NT2/D1 (cell line): ENCODE measurements at regions not wholly inside any gene's neighbourhood (a gene's known extent, or its start where the extent isn't known, plus 50 kb on each side); places are given as distances from the start of the nearest gene placed in this dataset.

Experiments used
- SUZ12 ChIP-seq: IDR thresholded peaks from 2 replicates; pipeline ENCODE4 v1.6.1; 2011; ENCODE audit not compliant: insufficient read length, insufficient read depth; ENCODE audit errors: extremely low read depth
- ZNF274 ChIP-seq: IDR thresholded peaks from 2 replicates; pipeline ENCODE4 v1.6.1; 2011; ENCODE audit warnings: mild to moderate bottlenecking, low read depth, low read length

DNA sequence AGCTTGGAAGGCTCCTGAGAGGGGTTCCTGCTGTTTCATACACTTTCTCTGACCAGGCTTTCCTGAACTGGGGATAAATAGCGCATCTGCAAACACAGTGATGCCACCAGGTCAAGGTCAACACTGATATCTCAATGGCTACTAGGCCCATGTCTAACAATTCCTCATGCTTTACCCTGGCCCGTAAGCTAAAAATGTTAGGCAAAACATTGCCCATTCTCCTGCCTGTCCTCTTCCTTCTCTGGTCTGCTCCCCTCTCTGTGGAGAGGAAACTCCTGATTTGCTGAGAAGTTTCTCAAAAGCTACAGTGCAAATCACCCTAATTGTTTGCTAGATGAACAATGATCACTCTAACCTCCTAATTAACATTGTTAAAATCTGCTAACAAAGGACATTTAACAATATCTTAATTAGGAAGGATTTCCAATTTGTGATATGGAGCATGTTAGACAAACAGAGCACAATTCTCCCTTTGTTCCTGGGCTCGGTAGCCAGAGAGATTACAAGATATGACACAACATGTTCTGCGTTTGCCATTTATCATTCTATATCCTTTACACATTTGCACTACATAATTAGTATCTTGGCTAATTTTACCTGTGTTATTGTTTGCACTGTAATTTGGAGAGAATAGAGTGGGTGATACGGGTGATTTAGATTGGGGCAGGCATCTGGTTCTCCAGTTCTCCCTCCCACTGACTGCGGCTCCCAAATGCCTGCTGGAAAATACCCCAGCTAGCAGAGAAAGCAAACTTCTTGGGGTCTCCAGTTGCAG is 266.8 kb downstream of the CD83 start:
- TF ChIP-seq SUZ12 (no peak), ZNF274 (no peak)
